Stimulated activated CD8-positive, alpha-beta memory T cell treated with anti-CD3 and anti-CD28 coated beads, Interleukin-12 subunit alpha, Interleukin-12 subunit beta, amount 100 ng/mL, for 1 hour (primary cell): ENCODE measurements at regions not wholly inside any gene's neighbourhood (a gene's known extent, or its start where the extent isn't known, plus 50 kb on each side); places are given as distances from the start of the nearest gene placed in this dataset.

ENCODE experiments used
- DNase-seq: peaks from one replicate; pipeline ENCODE4 v3.0.0-alpha.2; 2020; ENCODE audit warnings: low read depth

GRCh38 chr11:115718945-115719344 is 214.7 kb upstream of the CADM1 start:
- DNase-seq: no peak

- DNase-seq: no peak
Measured at GRCh38 chr11:115718106-115718505, 213.9 kb upstream of the CADM1 start.

GRCh38 chr11:115716601-115717529 is 212.7 kb upstream of the CADM1 start:
- DNase-seq: no peak

- DNase-seq: no peak
Measured at GRCh38 chr11:115716080-115716479, 211.9 kb upstream of the CADM1 start.

GRCh38 chr11:115715251-115715770 is 211.1 kb upstream of the CADM1 start:
- DNase-seq: no peak

GRCh38 chr11:115712296-115712695 is 208.1 kb upstream of the CADM1 start:
- no peak for DNase-seq

- DNase-seq: no peak
Measured at GRCh38 chr11:115710980-115711379, 206.8 kb upstream of the CADM1 start.

- DNase-seq: no peak
Measured at GRCh38 chr11:115710426-115710825, 206.2 kb upstream of the CADM1 start.

- DNase-seq: no peak
Measured at GRCh38 chr11:115709297-115709696, 205.1 kb upstream of the CADM1 start.

GRCh38 chr11:115707180-115707905 is 203.1 kb upstream of the CADM1 start:
- no peak for DNase-seq

GRCh38 chr11:115706626-115707135 is 202.5 kb upstream of the CADM1 start:
- DNase-seq: no peak

- DNase-seq: no peak
Measured at GRCh38 chr11:115705200-115705599, 201.0 kb upstream of the CADM1 start.

- no peak for DNase-seq
Measured at GRCh38 chr11:115700981-115701875, 197.0 kb upstream of the CADM1 start.

- no peak for DNase-seq
Measured at GRCh38 chr11:115700496-115700895, 196.3 kb upstream of the CADM1 start.

- DNase-seq: no peak
Measured at GRCh38 chr11:115699733-115700132, 195.5 kb upstream of the CADM1 start.

GRCh38 chr11:115699326-115699725 is 195.1 kb upstream of the CADM1 start:
- DNase-seq: no peak

GRCh38 chr11:115698243-115698642 is 194.0 kb upstream of the CADM1 start:
- no peak for DNase-seq

GRCh38 chr11:115696563-115696962 is 192.3 kb upstream of the CADM1 start:
- no peak for DNase-seq

- DNase-seq: no peak
Measured at GRCh38 chr11:115695677-115696364, 191.6 kb upstream of the CADM1 start.

GRCh38 chr11:115693002-115693401 is 188.8 kb upstream of the CADM1 start:
- no peak for DNase-seq

GRCh38 chr11:115691030-115691429 is 186.8 kb upstream of the CADM1 start:
- DNase-seq: no peak
